ENCODE measurements at regions not wholly inside any gene's neighbourhood (a gene's known extent, or its start where the extent isn't known, plus 50 kb on each side); places are given as distances from the start of the nearest gene placed in this dataset.

GRCh38 chr9:21677834-21678233, 124.6 kb upstream of the MTAP start:
- Histone ChIP-seq H2AFZ (ENCODE audit: low read length) (no peak overlapping the region), H2BK15ac (ENCODE audit: low read depth, low read length) (no peak overlapping the region), H4K20me1 (ENCODE audit: control insufficient read depth, insufficient read depth, insufficient read length) (no peaks in the 10 kb centered on the region), H4K5ac (ENCODE audit: insufficient read length, low read depth, low read length) (no peak overlapping the region), H4K91ac (ENCODE audit: insufficient read length, low read depth, low read length) (no peak overlapping the region), H2BK120ac (ENCODE audit: low read depth, low read length, poor library complexity, severe bottlenecking) (no peak overlapping the region), H3K79me2 (ENCODE audit: insufficient read depth, low read length) (no peaks in the 10 kb centered on the region), H2BK5ac (ENCODE audit: insufficient read length, low read length) (no peak overlapping the region), H3K14ac (ENCODE audit: insufficient read depth, low read length) (no peak overlapping the region), H3K23me2 (ENCODE audit: insufficient read length, low read depth, low read length, poor library complexity, severe bottlenecking) (no peaks in the 10 kb centered on the region), H2BK12ac (ENCODE audit: insufficient read length, low read depth, low read length) (no peak overlapping the region), H3K9me3 (ENCODE audit: control insufficient read depth, low read depth, low read length) (no peaks in the 10 kb centered on the region), H2AK5ac (ENCODE audit: insufficient read length, low read length) (no peak overlapping the region), H3K4ac (ENCODE audit: low read depth, low read length) (no peak overlapping the region), H3T11ph (ENCODE audit: low read length) (no peak overlapping the region), H3K9ac (ENCODE audit: extremely low read depth, insufficient read length, low read length) (no peak overlapping the region), H4K8ac (replicated peaks; ENCODE audit: insufficient read length, low read depth, low read length) (no peak overlapping the region), H3K27ac (ENCODE audit: insufficient read length, low read depth, low read length) (no peak overlapping the region), H3K27me3 (ENCODE audit: insufficient read depth, low read length) (no peaks in the 10 kb centered on the region), H3K56ac (ENCODE audit: insufficient read length, low read depth, low read length) (no peak overlapping the region), H2BK20ac (ENCODE audit: low read depth, low read length, poor library complexity, severe bottlenecking) (no peak overlapping the region), H3K4me2 (ENCODE audit: insufficient read depth, insufficient read length, low read length) (no peak overlapping the region), H3K18ac (ENCODE audit: insufficient read length, low read depth, low read length) (no peak overlapping the region), H3K4me1 (ENCODE audit: insufficient read depth, low read length) (no peaks in the 10 kb centered on the region), H3K79me1 (ENCODE audit: insufficient read depth, low read depth, low read length, poor library complexity, severe bottlenecking) (no peaks in the 10 kb centered on the region), H3K23ac (ENCODE audit: insufficient read length, low read depth, low read length) (no peak overlapping the region)
- TF ChIP-seq CTCF (conservative IDR thresholded peaks at IDR 0.05), result no peak
- Mint-ChIP-seq H3K36me3 (ENCODE audit: insufficient read depth in 1 of 3, low read depth in 3 of 3) (no peaks in the 10 kb centered on the region), H3K27me3 (ENCODE audit: low read depth) (peaks cover 1% of the 10 kb centered on the region; the same call in 1 of the 2 replicates), H3K4me1 (no peaks in the 10 kb centered on the region), H3K27ac (no peak overlapping the region), H3K4me3 (no peak overlapping the region), H3K9me3 (no peaks in the 10 kb centered on the region)
- no peak for DNase-seq
- no CpG with 5 or more reads among the region's 3 CpGs for WGBS (ENCODE audit: extremely low coverage, insufficient read length, low lambda C conversion rate)

All from H9 (cell line).